Mesenteric fat pad (tissue), 1 donor: ENCODE measurements at regions not wholly inside any gene's neighbourhood (a gene's known extent, or its start where the extent isn't known, plus 50 kb on each side); places are given as distances from the start of the nearest gene placed in this dataset.

Experiments used
- DNase-seq: peaks from one replicate; pipeline ENCODE4 v3.0.0-alpha.2; 2020; ENCODE audit warnings: low spot score
- donor health status: DM: yes; HTN: yes; CAD: no.

- no peak for DNase-seq
These were observed 463.6 kb upstream of the REG3G start for GRCh38 chr2:78561876-78562275.

GRCh38 chr2:78564666-78565065 lies 460.8 kb upstream of the REG3G start:
- no peak for DNase-seq

GRCh38 chr2:78568782-78569373 lies 456.6 kb upstream of the REG3G start:
- no peak for DNase-seq

- DNase-seq = no peak
These were observed 449.1 kb upstream of the REG3G start for GRCh38 chr2:78576409-78576808.

GRCh38 chr2:78585871-78586270 lies 439.6 kb upstream of the REG3G start:
- no peak for DNase-seq

- DNase-seq = no peak
These were observed 439.2 kb upstream of the REG3G start for GRCh38 chr2:78586316-78586715.

GRCh38 chr2:78589871-78590270 lies 435.6 kb upstream of the REG3G start:
- no peak for DNase-seq

GRCh38 chr2:78592491-78592890 lies 433.0 kb upstream of the REG3G start:
- no peak for DNase-seq

- no peak for DNase-seq
These were observed 424.4 kb upstream of the REG3G start for GRCh38 chr2:78601113-78601512.

- DNase-seq = no peak
These were observed 422.6 kb upstream of the REG3G start for GRCh38 chr2:78602862-78603261.

GRCh38 chr2:78606895-78607294 lies 418.6 kb upstream of the REG3G start:
- DNase-seq = no peak

GRCh38 chr2:78614726-78615125 lies 410.8 kb upstream of the REG3G start:
- no peak for DNase-seq

- DNase-seq = no peak
These were observed 409.5 kb upstream of the REG3G start for GRCh38 chr2:78615956-78616355.

GRCh38 chr2:78634425-78634824 lies 391.1 kb upstream of the REG3G start:
- no peak for DNase-seq

- DNase-seq = no peak
These were observed 380.6 kb upstream of the REG3G start for GRCh38 chr2:78644854-78645253.

- no peak for DNase-seq
These were observed 378.8 kb upstream of the REG3G start for GRCh38 chr2:78646533-78647364.

- DNase-seq = no peak
These were observed 376.9 kb upstream of the REG3G start for GRCh38 chr2:78648558-78648957.

GRCh38 chr2:78654941-78655340 lies 370.6 kb upstream of the REG3G start:
- DNase-seq = no peak

- DNase-seq = no peak
These were observed 348.4 kb upstream of the REG3G start for GRCh38 chr2:78676921-78677696.

GRCh38 chr2:78677774-78678173 lies 347.7 kb upstream of the REG3G start:
- DNase-seq = no peak

GRCh38 chr2:78681386-78681785 lies 344.1 kb upstream of the REG3G start:
- DNase-seq = no peak

- DNase-seq = no peak
These were observed 342.7 kb upstream of the REG3G start for GRCh38 chr2:78682781-78683180.
